ENCODE measurements at regions not wholly inside any gene's neighbourhood (a gene's known extent, or its start where the extent isn't known, plus 50 kb on each side); places are given as distances from the start of the nearest gene placed in this dataset.

GRCh38 chr4:85419103-85419502 lies 55.8 kb upstream of the ARHGAP24 start:
- Mint-ChIP-seq H3K4me3 (no peak overlapping the region), H3K9me3 (peaks cover 0 to 14% (median 0%) of the 10 kb centered on the region in 11 donors), H3K36me3 (no peaks in the 10 kb centered on the region), H3K4me1 (no peaks in the 10 kb centered on the region), H3K27me3 (no peaks in the 10 kb centered on the region), H3K27ac (no peak overlapping the region)
- H3K27me3 ChIP-seq (ENCODE audit: control insufficient read depth in 2 of 2, insufficient read depth in 2 of 2, low read length in 2 of 2), result no peaks in the 10 kb centered on the region
- H3K27ac ChIP-seq (ENCODE audit: low read depth, low read length), result no peak overlapping the region
- no peaks in the 10 kb centered on the region for H3K4me1 ChIP-seq (ENCODE audit: control insufficient read depth in 2 of 2, insufficient read depth in 2 of 2, low read length in 2 of 2)
- CTCF ChIA-PET, result no interaction called here
- intact Hi-C loops (cut with micrococcal nuclease), result no loop called here
- no peaks in the 10 kb centered on the region for H3K9me3 ChIP-seq (ENCODE audit: control insufficient read depth in 2 of 3, low read length in 3 of 3)
- no peak overlapping the region for H3K4me3 ChIP-seq (ENCODE audit: low read length)
- ATAC-seq (no peak), DNase-seq (no peak)
- no peaks in the 10 kb centered on the region for H3K36me3 ChIP-seq (ENCODE audit: control insufficient read depth in 2 of 3, insufficient read depth in 3 of 3, low read length in 3 of 3)
- POLR2A ChIA-PET, result no interaction called here

GRCh38 chr4:85420831-85421230 lies 54.1 kb upstream of the ARHGAP24 start:
- H3K36me3 Mint-ChIP-seq, result no peaks in the 10 kb centered on the region
- ChIA-PET CTCF (no interaction called here), POLR2A (no interaction called here)
- H3K4me3 Mint-ChIP-seq, result no peak overlapping the region
- ATAC-seq, result no peak
- no peak overlapping the region for H3K4me3 ChIP-seq (ENCODE audit: low read length)
- peaks cover 0 to 9% (median 0%) of the 10 kb centered on the region in 11 donors for H3K9me3 Mint-ChIP-seq
- H3K27me3 Mint-ChIP-seq, result no peaks in the 10 kb centered on the region
- no peaks in the 10 kb centered on the region for H3K4me1 ChIP-seq (ENCODE audit: control insufficient read depth in 2 of 2, insufficient read depth in 2 of 2, low read length in 2 of 2)
- intact Hi-C loops (cut with micrococcal nuclease), result no loop called here
- H3K9me3 ChIP-seq (ENCODE audit: control insufficient read depth in 2 of 3, low read length in 3 of 3), result no peaks in the 10 kb centered on the region
- H3K27ac Mint-ChIP-seq, result no peak overlapping the region
- H3K27me3 ChIP-seq (ENCODE audit: control insufficient read depth in 2 of 2, insufficient read depth in 2 of 2, low read length in 2 of 2), result no peaks in the 10 kb centered on the region
- no peak overlapping the region for H3K27ac ChIP-seq (ENCODE audit: low read depth, low read length)
- no peak for DNase-seq
- no peaks in the 10 kb centered on the region for H3K36me3 ChIP-seq (ENCODE audit: control insufficient read depth in 2 of 3, insufficient read depth in 3 of 3, low read length in 3 of 3)
- H3K4me1 Mint-ChIP-seq, result no peaks in the 10 kb centered on the region

- H3K27ac ChIP-seq (ENCODE audit: low read depth, low read length), result no peak overlapping the region
- H3K9me3 ChIP-seq (ENCODE audit: control insufficient read depth in 2 of 3, low read length in 3 of 3), result no peaks in the 10 kb centered on the region
- Mint-ChIP-seq H3K27ac (no peak overlapping the region), H3K9me3 (peaks cover 0 to 7% (median 0%) of the 10 kb centered on the region in 11 donors), H3K4me3 (no peak overlapping the region), H3K4me1 (no peaks in the 10 kb centered on the region), H3K36me3 (no peaks in the 10 kb centered on the region), H3K27me3 (no peaks in the 10 kb centered on the region)
- H3K4me1 ChIP-seq (ENCODE audit: control insufficient read depth in 2 of 2, insufficient read depth in 2 of 2, low read length in 2 of 2), result no peaks in the 10 kb centered on the region
- ChIA-PET CTCF (no interaction called here), POLR2A (no interaction called here)
- H3K36me3 ChIP-seq (ENCODE audit: control insufficient read depth in 2 of 3, insufficient read depth in 3 of 3, low read length in 3 of 3), result no peaks in the 10 kb centered on the region
- intact Hi-C loops (cut with micrococcal nuclease), result no loop called here
- DNase-seq, result no peak
- ATAC-seq, result no peak
- no peaks in the 10 kb centered on the region for H3K27me3 ChIP-seq (ENCODE audit: control insufficient read depth in 2 of 2, insufficient read depth in 2 of 2, low read length in 2 of 2)
- H3K4me3 ChIP-seq (ENCODE audit: low read length), result no peak overlapping the region
Observed at GRCh38 chr4:85423431-85423830, 51.5 kb upstream of the ARHGAP24 start.
